OCI-LY1 (cell line): ENCODE measurements at regions not wholly inside any gene's neighbourhood (a gene's known extent, or its start where the extent isn't known, plus 50 kb on each side); places are given as distances from the start of the nearest gene placed in this dataset.

Experiments used
- H2AFZ ChIP-seq: fragments of 200-600 bp; sonication (generic), shearing (Covaris generic); 2 replicates; pipeline ENCODE4 v1.6.0; 2014; ENCODE audit warnings: antibody characterized with exemption, mild to moderate bottlenecking, low read length
- H3F3A ChIP-seq: fragments of 200-600 bp; sonication (generic), shearing (Covaris generic); 2 replicates; pipeline ENCODE4 v1.6.0; 2014; ENCODE audit warnings: mild to moderate bottlenecking, antibody characterized with exemption, low read length, moderate library complexity; ENCODE audit not compliant: insufficient read depth
- H3K27ac ChIP-seq: fragments of 200-600 bp; sonication (generic); 2 replicates; pipeline ENCODE4 v1.5.1; 2014; ENCODE audit warnings: low read length, mixed run types, mild to moderate bottlenecking, low read depth; ENCODE audit not compliant: poor library complexity, severe bottlenecking
- H3K27me3 ChIP-seq: fragments of 200-600 bp; sonication (generic); 2 replicates; pipeline ENCODE4 v1.6.0; 2014; ENCODE audit warnings: antibody characterized with exemption, mild to moderate bottlenecking, low read length, moderate library complexity; ENCODE audit not compliant: insufficient read depth
- H3K36me3 ChIP-seq: fragments of 200-600 bp; sonication (generic); 2 replicates; pipeline ENCODE4 v1.6.1; 2014; ENCODE audit warnings: mild to moderate bottlenecking, antibody characterized with exemption, low read length, moderate library complexity, mixed read lengths; ENCODE audit not compliant: insufficient read depth
- H3K4me1 ChIP-seq: fragments of 200-600 bp; sonication (generic); 2 replicates; pipeline ENCODE4 v1.5.1; 2014; ENCODE audit warnings: mild to moderate bottlenecking, low read length, moderate library complexity; ENCODE audit not compliant: insufficient read depth, severe bottlenecking
- H3K4me2 ChIP-seq: fragments of 200-600 bp; sonication (generic), shearing (Covaris generic); 2 replicates; pipeline ENCODE4 v1.6.1; 2014; ENCODE audit warnings: low read length
- H3K4me3 ChIP-seq: fragments of 200-600 bp; sonication (generic); 2 replicates; pipeline ENCODE4 v1.5.1; 2014; ENCODE audit warnings: low read length, low read depth, mild to moderate bottlenecking, mixed read lengths; ENCODE audit not compliant: poor library complexity, severe bottlenecking
- H3K79me2 ChIP-seq: fragments of 200-600 bp; shearing (Covaris generic); 2 replicates; pipeline ENCODE4 v1.6.1; 2016; ENCODE audit warnings: mixed run types, low read length, mixed read lengths; ENCODE audit not compliant: insufficient read depth
- H3K9ac ChIP-seq: fragments of 200-600 bp; sonication (generic), shearing (Covaris generic); 2 replicates; pipeline ENCODE4 v1.6.1; 2014; ENCODE audit warnings: mild to moderate bottlenecking, low read length, mixed read lengths
- H3K9me2 ChIP-seq: fragments of 200-600 bp; sonication (generic), shearing (Covaris generic); 2 replicates; pipeline ENCODE4 v1.6.1; 2014; ENCODE audit warnings: low read depth, mild to moderate bottlenecking, low read length, mixed read lengths
- H3K9me3 ChIP-seq: fragments of 200-600 bp; shearing (Covaris generic); 2 replicates; pipeline ENCODE4 v1.6.1; 2014; ENCODE audit warnings: low read length, mixed read lengths
- H4K20me1 ChIP-seq: fragments of 200-600 bp; sonication (generic), shearing (Covaris generic); 2 replicates; pipeline ENCODE4 v1.6.0; 2016; ENCODE audit warnings: mild to moderate bottlenecking, low read length; ENCODE audit not compliant: insufficient read depth
- CTCF ChIP-seq: fragments of 200-600 bp; sonication (generic), shearing (Covaris generic); IDR thresholded peaks from 2 replicates; pipeline ENCODE4 v1.5.1; 2017; ENCODE audit warnings: mild to moderate bottlenecking, antibody characterized with exemption, low read length, moderate library complexity, mixed read lengths
- EZH2 ChIP-seq: fragments of 200-600 bp; sonication (generic), shearing (Covaris generic); IDR thresholded peaks from 2 replicates; pipeline ENCODE4 v1.8.0; 2017; ENCODE audit warnings: borderline replicate concordance, mixed run types, mild to moderate bottlenecking, antibody characterized with exemption, low read length, moderate library complexity, mixed read lengths

GRCh38 chr21:27614231-27614630, 647.3 kb upstream of the ADAMTS5 start:
- H3K27me3 ChIP-seq = no peaks in the 10 kb centered on the region
- H3F3A ChIP-seq = no peaks in the 10 kb centered on the region
- TF ChIP-seq CTCF (no peak), EZH2 (no peak)
- H3K79me2 ChIP-seq = no peaks in the 10 kb centered on the region
- no peaks in the 10 kb centered on the region for H3K4me1 ChIP-seq
- H3K9me2 ChIP-seq = no peaks in the 10 kb centered on the region
- H3K9me3 ChIP-seq = no peaks in the 10 kb centered on the region
- H3K27ac ChIP-seq = no peak overlapping the region
- no peak overlapping the region for H3K9ac ChIP-seq
- no peak overlapping the region for H3K4me3 ChIP-seq
- H2AFZ ChIP-seq = no peak overlapping the region
- H3K4me2 ChIP-seq = no peak overlapping the region
- no peaks in the 10 kb centered on the region for H3K36me3 ChIP-seq
- H4K20me1 ChIP-seq = no peaks in the 10 kb centered on the region

- Histone ChIP-seq H3K4me3 (no peak overlapping the region), H2AFZ (no peak overlapping the region), H3K4me2 (no peak overlapping the region), H3K9me2 (no peaks in the 10 kb centered on the region), H3K27ac (no peak overlapping the region), H3F3A (no peaks in the 10 kb centered on the region), H3K27me3 (no peaks in the 10 kb centered on the region), H3K36me3 (no peaks in the 10 kb centered on the region), H4K20me1 (no peaks in the 10 kb centered on the region), H3K9ac (no peak overlapping the region), H3K4me1 (no peaks in the 10 kb centered on the region), H3K9me3 (no peaks in the 10 kb centered on the region), H3K79me2 (no peaks in the 10 kb centered on the region)
- TF ChIP-seq CTCF (no peak), EZH2 (no peak)
Observed at GRCh38 chr21:27606422-27606821, 639.5 kb upstream of the ADAMTS5 start.

GRCh38 chr21:27596196-27596595, 629.3 kb upstream of the ADAMTS5 start:
- H3K9me3 ChIP-seq = no peaks in the 10 kb centered on the region
- TF ChIP-seq CTCF (no peak), EZH2 (no peak)

More at GRCh38 chr21:27596196-27596595, 629.3 kb upstream of the ADAMTS5 start:
- H3K27me3 ChIP-seq = no peaks in the 10 kb centered on the region
- H3K4me2 ChIP-seq = no peak overlapping the region
- H3K9ac ChIP-seq = no peak overlapping the region
- H3F3A ChIP-seq = no peaks in the 10 kb centered on the region
- H3K27ac ChIP-seq = no peak overlapping the region
- H3K4me3 ChIP-seq = no peak overlapping the region
- H3K4me1 ChIP-seq = no peaks in the 10 kb centered on the region
- no peaks in the 10 kb centered on the region for H3K79me2 ChIP-seq
- no peaks in the 10 kb centered on the region for H3K36me3 ChIP-seq
- no peak overlapping the region for H2AFZ ChIP-seq
- no peaks in the 10 kb centered on the region for H3K9me2 ChIP-seq
- H4K20me1 ChIP-seq = no peaks in the 10 kb centered on the region
